ENCODE measurements at regions not wholly inside any gene's neighbourhood (a gene's known extent, or its start where the extent isn't known, plus 50 kb on each side); places are given as distances from the start of the nearest gene placed in this dataset.

GRCh38 chr18:47680488-47680887 lies 250.0 kb downstream of the SMAD2 start:
- Histone ChIP-seq H3K36me3 (ENCODE audit: low read depth) (no peaks in the 10 kb centered on the region), H3K27me3 (ENCODE audit: insufficient read depth, low read depth) (peaks cover 34% of the 10 kb centered on the region), H3K4me2 (no peak overlapping the region), H3K4me3 (no peak overlapping the region), H2AFZ (no peak overlapping the region), H3K79me2 (ENCODE audit: low read depth) (no peaks in the 10 kb centered on the region), H3K9me3 (ENCODE audit: insufficient read depth, low read depth) (no peaks in the 10 kb centered on the region), H3K4me1 (replicated peaks; ENCODE audit: insufficient read depth) (no peaks in the 10 kb centered on the region), H3F3A (ENCODE audit: insufficient read depth, low read depth) (no peaks in the 10 kb centered on the region), H4K20me1 (ENCODE audit: insufficient read depth) (no peaks in the 10 kb centered on the region), H3K27ac (no peak overlapping the region), H3K9me2 (ENCODE audit: insufficient read depth) (no peaks in the 10 kb centered on the region)
- no TSS peak for BruUV-seq (replicated peaks)
- intact Hi-C loops (cut with micrococcal nuclease; ENCODE audit: unreplicated experiment) = no loop called here
- ChIA-PET POLR2A (ENCODE audit: unreplicated experiment) (no interaction called here), CTCF (interaction anchor here (0.5 kb wide), 1 partner anchor 1557 kb away, joined by 3 read pairs; no protein-coding TSS in a partner anchor)
- TF ChIP-seq, protein P1, sequence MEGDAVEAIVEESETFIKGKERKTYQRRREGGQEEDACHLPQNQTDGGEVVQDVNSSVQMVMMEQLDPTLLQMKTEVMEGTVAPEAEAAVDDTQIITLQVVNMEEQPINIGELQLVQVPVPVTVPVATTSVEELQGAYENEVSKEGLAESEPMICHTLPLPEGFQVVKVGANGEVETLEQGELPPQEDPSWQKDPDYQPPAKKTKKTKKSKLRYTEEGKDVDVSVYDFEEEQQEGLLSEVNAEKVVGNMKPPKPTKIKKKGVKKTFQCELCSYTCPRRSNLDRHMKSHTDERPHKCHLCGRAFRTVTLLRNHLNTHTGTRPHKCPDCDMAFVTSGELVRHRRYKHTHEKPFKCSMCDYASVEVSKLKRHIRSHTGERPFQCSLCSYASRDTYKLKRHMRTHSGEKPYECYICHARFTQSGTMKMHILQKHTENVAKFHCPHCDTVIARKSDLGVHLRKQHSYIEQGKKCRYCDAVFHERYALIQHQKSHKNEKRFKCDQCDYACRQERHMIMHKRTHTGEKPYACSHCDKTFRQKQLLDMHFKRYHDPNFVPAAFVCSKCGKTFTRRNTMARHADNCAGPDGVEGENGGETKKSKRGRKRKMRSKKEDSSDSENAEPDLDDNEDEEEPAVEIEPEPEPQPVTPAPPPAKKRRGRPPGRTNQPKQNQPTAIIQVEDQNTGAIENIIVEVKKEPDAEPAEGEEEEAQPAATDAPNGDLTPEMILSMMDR (conservative IDR thresholded peaks at IDR 0.05) = no peak
- no peak for TF ChIP-seq EZH2 (IDR thresholded peaks at IDR 0.05; ENCODE audit: low read depth)
- no peak for DNase-seq

DNA sequence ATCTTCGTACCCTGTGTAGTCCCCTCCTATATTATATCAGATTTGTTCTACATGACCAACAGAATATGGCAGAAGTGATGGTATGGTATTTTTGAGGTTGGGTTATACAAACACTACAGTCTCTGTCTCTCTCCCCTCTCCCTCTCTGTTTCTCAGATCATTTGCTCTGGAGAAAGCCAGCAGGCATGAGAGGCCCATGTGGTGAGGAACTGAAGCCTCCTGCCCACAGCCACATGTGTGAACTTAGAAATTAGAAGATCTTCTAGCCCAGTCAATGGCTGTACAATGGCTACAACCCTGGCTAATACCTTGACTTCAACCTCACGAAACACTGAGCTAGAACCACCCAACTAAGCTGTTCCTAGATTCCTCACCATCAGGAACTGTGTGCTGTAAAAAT lies 250.6 kb downstream of the SMAD2 start:
- intact Hi-C loops (cut with micrococcal nuclease; ENCODE audit: unreplicated experiment) = no loop called here
- TF ChIP-seq, protein P1 (conservative IDR thresholded peaks at IDR 0.05) = no peak
- no peak for TF ChIP-seq EZH2 (IDR thresholded peaks at IDR 0.05; ENCODE audit: low read depth)
- H3F3A ChIP-seq (ENCODE audit: insufficient read depth, low read depth) = no peaks in the 10 kb centered on the region
- H2AFZ ChIP-seq = no peak overlapping the region
- H3K36me3 ChIP-seq (ENCODE audit: low read depth) = no peaks in the 10 kb centered on the region
- ChIA-PET CTCF (no interaction called here), POLR2A (ENCODE audit: unreplicated experiment) (no interaction called here)
- H3K4me1 ChIP-seq (replicated peaks; ENCODE audit: insufficient read depth) = no peaks in the 10 kb centered on the region
- no TSS peak for BruUV-seq (replicated peaks)
- H3K4me2 ChIP-seq = no peak overlapping the region
- no peak for DNase-seq
- no peak overlapping the region for H3K4me3 ChIP-seq
- peaks cover 34% of the 10 kb centered on the region for H3K27me3 ChIP-seq (ENCODE audit: insufficient read depth, low read depth)
- H3K27ac ChIP-seq = no peak overlapping the region
- no peaks in the 10 kb centered on the region for H3K79me2 ChIP-seq (ENCODE audit: low read depth)
- no peaks in the 10 kb centered on the region for H3K9me3 ChIP-seq (ENCODE audit: insufficient read depth, low read depth)
- no peaks in the 10 kb centered on the region for H3K9me2 ChIP-seq (ENCODE audit: insufficient read depth)
- no peaks in the 10 kb centered on the region for H4K20me1 ChIP-seq (ENCODE audit: insufficient read depth)

DNA sequence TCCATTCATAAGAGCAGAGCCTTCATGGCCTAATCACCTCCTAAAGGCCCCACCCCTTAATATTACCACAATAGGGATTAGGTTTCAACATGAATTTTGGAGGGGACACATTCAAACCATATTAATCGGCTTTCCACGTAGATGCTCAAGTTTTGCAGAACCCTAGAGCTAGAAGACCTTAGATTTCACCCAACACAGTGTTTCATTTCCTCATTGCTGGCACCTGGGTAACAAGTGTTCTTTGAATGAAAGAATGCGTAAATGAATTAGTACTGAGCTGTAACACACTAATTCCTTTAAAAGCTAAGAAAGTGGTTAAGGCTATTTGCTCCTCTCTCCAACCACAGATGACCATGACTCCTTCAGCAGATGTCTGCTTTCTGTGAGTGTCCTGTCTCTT lies 252.5 kb downstream of the SMAD2 start:
- POLR2A ChIA-PET (ENCODE audit: unreplicated experiment) = no interaction called here
- H3K27ac ChIP-seq = no peak overlapping the region
- H3K27me3 ChIP-seq (ENCODE audit: insufficient read depth, low read depth) = peaks cover 34% of the 10 kb centered on the region
- H3K4me3 ChIP-seq = no peak overlapping the region
- H3K4me2 ChIP-seq = no peak overlapping the region
- no peaks in the 10 kb centered on the region for H3F3A ChIP-seq (ENCODE audit: insufficient read depth, low read depth)
- no peaks in the 10 kb centered on the region for H3K79me2 ChIP-seq (ENCODE audit: low read depth)
- no peak for DNase-seq
- CTCF ChIA-PET = no interaction called here
- no peak overlapping the region for H2AFZ ChIP-seq
- H3K9me2 ChIP-seq (ENCODE audit: insufficient read depth) = no peaks in the 10 kb centered on the region; the same call in 1 of the 2 replicates
- intact Hi-C loops (cut with micrococcal nuclease; ENCODE audit: unreplicated experiment) = no loop called here
- no peak for TF ChIP-seq EZH2 (IDR thresholded peaks at IDR 0.05; ENCODE audit: low read depth)
- TF ChIP-seq, protein P1 (conservative IDR thresholded peaks at IDR 0.05) = no peak
- no peaks in the 10 kb centered on the region for H3K36me3 ChIP-seq (ENCODE audit: low read depth)
- H4K20me1 ChIP-seq (ENCODE audit: insufficient read depth) = no peaks in the 10 kb centered on the region
- no TSS peak for BruUV-seq (replicated peaks)
- no peaks in the 10 kb centered on the region for H3K9me3 ChIP-seq (ENCODE audit: insufficient read depth, low read depth)
- no peaks in the 10 kb centered on the region for H3K4me1 ChIP-seq (replicated peaks; ENCODE audit: insufficient read depth)
